Transverse colon (tissue), 3 donors: ENCODE measurements at regions not wholly inside any gene's neighbourhood (a gene's known extent, or its start where the extent isn't known, plus 50 kb on each side); places are given as distances from the start of the nearest gene placed in this dataset.

ENCODE experiments used
- CTCF ChIP-seq, 5 experiments: fragments of 200-600 bp in 3 of 5; fragments of 450-650 bp in 2 of 5; sonication (generic) in 3 of 5; IDR thresholded peaks; 1 replicate in 2 of 5; 2 replicates in 3 of 5; pipeline ENCODE4 v1.5.1; 2016 to 2017; ENCODE audit warnings: antibody characterized with exemption in 5 of 5, inconsistent platforms in 3 of 5, mild to moderate bottlenecking in 2 of 5, moderate library complexity in 1 of 5
- EP300 ChIP-seq: sonication (generic); formaldehyde crosslinking; IDR thresholded peaks from one replicate; pipeline ENCODE4 v1.6.1; 2017; ENCODE audit warnings: antibody characterized with exemption, low read depth
- POLR2A ChIP-seq: fragments of 450-650 bp; IDR thresholded peaks from one replicate; pipeline ENCODE4 v1.6.1; 2016; ENCODE audit warnings: antibody characterized with exemption, mild to moderate bottlenecking, moderate library complexity

GRCh38 chr2:129859175-129859574, 120.3 kb upstream of the RAB6C start:
- TF ChIP-seq CTCF (IDR thresholded peaks at IDR 0.05) (no peak), EP300 (no peak), POLR2A (no peak)
